Upper lobe of left lung (tissue), 4 donors: ENCODE measurements at regions not wholly inside any gene's neighbourhood (a gene's known extent, or its start where the extent isn't known, plus 50 kb on each side); places are given as distances from the start of the nearest gene placed in this dataset.
"Not testable (repeated sequence)": the region's sequence is repeated elsewhere in the genome, so short reads cannot be mapped to it uniquely, and the experiment has no call there.

Experiments used
- CTCF ChIP-seq, 6 experiments: fragments of 450-650 bp in 4 of 6; fragments of 200-600 bp in 2 of 6; sonication (generic) in 2 of 6; IDR thresholded peaks; one replicate each; pipeline ENCODE4 v1.5.1; 2016 to 2019; ENCODE audit warnings: antibody characterized with exemption in 6 of 6
- EP300 ChIP-seq, 4 donors: sonication (generic); formaldehyde crosslinking; IDR thresholded peaks; one replicate each; pipeline ENCODE4 v1.5.1; 2017; ENCODE audit warnings: antibody characterized with exemption in 4 of 4, control low read depth in 2 of 4
- POLR2A ChIP-seq, 4 donors: fragments of 450-650 bp; IDR thresholded peaks; one replicate each; pipeline ENCODE4 v1.5.1; 2016 to 2017; ENCODE audit warnings: antibody characterized with exemption in 4 of 4, mild to moderate bottlenecking in 2 of 4
- POLR2AphosphoS5 ChIP-seq, 2 donors: sonication (generic); formaldehyde crosslinking; IDR thresholded peaks; one replicate each; pipeline ENCODE4 v1.5.1; 2017; ENCODE audit warnings: antibody characterized with exemption in 2 of 2

- not testable (repeated sequence) for TF ChIP-seq POLR2AphosphoS5, CTCF, EP300, POLR2A (IDR thresholded peaks at IDR 0.05)
These were observed 183.2 kb upstream of the IPO5 start for GRCh38 chr13:97770231-97770630.
